ENCODE measurements at regions not wholly inside any gene's neighbourhood (a gene's known extent, or its start where the extent isn't known, plus 50 kb on each side); places are given as distances from the start of the nearest gene placed in this dataset.

GRCh38 chr3:17840651-17841050 lies 98.2 kb upstream of the TBC1D5 start:
- H3K27ac ChIP-seq (ENCODE audit: low read depth): no peak overlapping the region
- Mint-ChIP-seq H3K4me1 (peaks cover 8% of the 10 kb centered on the region; the same call in 2 of the 3 replicates), H3K36me3 (ENCODE audit: low read depth) (no peaks in the 10 kb centered on the region), H3K9me3 (no peaks in the 10 kb centered on the region), H3K27ac (no peak overlapping the region), H3K27me3 (ENCODE audit: insufficient read depth, low read depth, poor library complexity) (no peaks in the 10 kb centered on the region), H3K4me3 (no peak overlapping the region)
- H3K9me2 ChIP-seq (ENCODE audit: insufficient read depth): no peaks in the 10 kb centered on the region
- H3K4me2 ChIP-seq: no peak overlapping the region
- H3F3A ChIP-seq (replicated peaks; ENCODE audit: low read depth): no peaks in the 10 kb centered on the region
- no peaks in the 10 kb centered on the region for H3K27me3 ChIP-seq (ENCODE audit: insufficient read depth)
- peak overlapping the region; percentile 78; the same call in 1 of the 2 replicates for H2AFZ ChIP-seq
- no peak; the same call in 2 of the 3 replicates for ATAC-seq
- no peak overlapping the region for H3K4me3 ChIP-seq
- H3K4me1 ChIP-seq (ENCODE audit: insufficient read depth): no peaks in the 10 kb centered on the region; the same call in 1 of the 2 replicates
- no peaks in the 10 kb centered on the region for H3K79me2 ChIP-seq (replicated peaks; ENCODE audit: insufficient read depth)
- no peaks in the 10 kb centered on the region for H3K36me3 ChIP-seq (ENCODE audit: insufficient read depth)
- no peaks in the 10 kb centered on the region for H4K20me1 ChIP-seq (replicated peaks; ENCODE audit: insufficient read depth)
- TF ChIP-seq POLR2AphosphoS5 (IDR thresholded peaks at IDR 0.05; ENCODE audit: low read depth): no peak
- no peak for TF ChIP-seq NANOG (IDR thresholded peaks at IDR 0.05; ENCODE audit: borderline replicate concordance)
- no peak for TF ChIP-seq ETS1 (IDR thresholded peaks at IDR 0.05)
- no peak for TF ChIP-seq CTCF (conservative IDR thresholded peaks at IDR 0.05; ENCODE audit: low read depth in 2 of 2)
- no peak for TF ChIP-seq EZH2phosphoT487 (IDR thresholded peaks at IDR 0.05; ENCODE audit: unreplicated experiment)
- TF ChIP-seq STAT1 (IDR thresholded peaks at IDR 0.05; ENCODE audit: unreplicated experiment): no peak
- TF ChIP-seq ZNF462 (CRISPR knock-in tag; IDR thresholded peaks at IDR 0.05): no peak
- TF ChIP-seq ZNF331 (CRISPR knock-in tag; IDR thresholded peaks at IDR 0.05; ENCODE audit: low read depth): no peak
- TF ChIP-seq JUNB (IDR thresholded peaks at IDR 0.05; ENCODE audit: unreplicated experiment): no peak
- TF ChIP-seq REST (IDR thresholded peaks at IDR 0.05; ENCODE audit: unreplicated experiment): no peak
- TF ChIP-seq ZNF114 (CRISPR knock-in tag; IDR thresholded peaks at IDR 0.05): no peak
- no peak for TF ChIP-seq EZH2 (IDR thresholded peaks at IDR 0.05; ENCODE audit: low read depth, unreplicated experiment)
- no peak for TF ChIP-seq CREB1 (CRISPR knock-in tag; IDR thresholded peaks at IDR 0.05; ENCODE audit: low read depth)
- no peak for DNase-seq (ENCODE audit: low spot score)
